Breast epithelium (tissue), 3 donors: ENCODE measurements at regions not wholly inside any gene's neighbourhood (a gene's known extent, or its start where the extent isn't known, plus 50 kb on each side); places are given as distances from the start of the nearest gene placed in this dataset.

Experiments
- POLR2A ChIP-seq: fragments of 450-650 bp; IDR thresholded peaks from one replicate; pipeline ENCODE4 v1.6.1; 2016; ENCODE audit warnings: antibody characterized with exemption, mild to moderate bottlenecking, moderate library complexity
- TF ChIP-seq, protein P1 (sequence below), 3 donors: fragments of 450-650 bp; IDR thresholded peaks; one replicate each; pipeline ENCODE4 v1.5.1; 2016 to 2017; ENCODE audit warnings: antibody characterized with exemption in 3 of 3, mild to moderate bottlenecking in 3 of 3, moderate library complexity in 3 of 3

DNA sequence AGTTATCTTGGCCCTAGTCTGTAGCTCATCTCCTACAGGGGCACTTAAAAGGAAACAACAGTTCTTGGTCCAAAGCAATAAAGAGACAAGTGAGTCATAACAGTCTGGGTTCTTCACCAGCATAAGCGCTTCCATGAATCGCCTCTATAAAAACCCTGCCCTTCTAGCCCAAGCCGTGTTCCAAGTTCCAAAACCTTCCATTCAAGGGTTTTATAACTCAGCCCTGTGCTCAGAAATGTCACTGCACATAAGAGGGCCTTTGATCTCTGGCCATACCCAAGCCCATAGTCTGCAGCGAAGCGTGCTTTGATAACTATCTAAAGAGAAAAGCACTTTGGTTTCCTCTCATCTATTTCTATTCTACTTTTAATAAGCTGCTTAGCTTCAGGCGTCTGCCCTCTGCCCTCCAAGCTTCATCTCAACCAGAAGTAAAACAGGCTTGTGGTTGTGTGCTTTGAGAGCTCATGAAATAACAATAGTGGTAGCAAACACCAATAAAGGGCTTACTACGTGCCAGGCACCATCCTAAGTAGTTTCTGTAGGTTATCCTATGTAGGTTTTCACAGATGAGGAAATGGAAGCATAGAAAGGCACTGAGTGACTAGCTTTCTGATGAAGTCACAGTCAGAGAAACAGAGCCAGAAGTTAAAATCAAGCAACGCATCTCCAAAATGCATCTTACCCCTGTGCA is 64.0 kb upstream of the AKAP13 start:
- TF ChIP-seq, protein P1, sequence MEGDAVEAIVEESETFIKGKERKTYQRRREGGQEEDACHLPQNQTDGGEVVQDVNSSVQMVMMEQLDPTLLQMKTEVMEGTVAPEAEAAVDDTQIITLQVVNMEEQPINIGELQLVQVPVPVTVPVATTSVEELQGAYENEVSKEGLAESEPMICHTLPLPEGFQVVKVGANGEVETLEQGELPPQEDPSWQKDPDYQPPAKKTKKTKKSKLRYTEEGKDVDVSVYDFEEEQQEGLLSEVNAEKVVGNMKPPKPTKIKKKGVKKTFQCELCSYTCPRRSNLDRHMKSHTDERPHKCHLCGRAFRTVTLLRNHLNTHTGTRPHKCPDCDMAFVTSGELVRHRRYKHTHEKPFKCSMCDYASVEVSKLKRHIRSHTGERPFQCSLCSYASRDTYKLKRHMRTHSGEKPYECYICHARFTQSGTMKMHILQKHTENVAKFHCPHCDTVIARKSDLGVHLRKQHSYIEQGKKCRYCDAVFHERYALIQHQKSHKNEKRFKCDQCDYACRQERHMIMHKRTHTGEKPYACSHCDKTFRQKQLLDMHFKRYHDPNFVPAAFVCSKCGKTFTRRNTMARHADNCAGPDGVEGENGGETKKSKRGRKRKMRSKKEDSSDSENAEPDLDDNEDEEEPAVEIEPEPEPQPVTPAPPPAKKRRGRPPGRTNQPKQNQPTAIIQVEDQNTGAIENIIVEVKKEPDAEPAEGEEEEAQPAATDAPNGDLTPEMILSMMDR (IDR thresholded peaks at IDR 0.05) = no peak
- no peak for TF ChIP-seq POLR2A
